Neural cell (in vitro differentiated cells): ENCODE measurements at regions not wholly inside any gene's neighbourhood (a gene's known extent, or its start where the extent isn't known, plus 50 kb on each side); places are given as distances from the start of the nearest gene placed in this dataset.

ENCODE experiments used
- H2AFZ ChIP-seq: fragments of 200-600, 300-800 bp; sonication (generic), shearing (Covaris generic); 2 replicates; pipeline ENCODE4 v1.6.0; 2014; ENCODE audit warnings: low read depth, mild to moderate bottlenecking, antibody characterized with exemption, low read length, moderate library complexity
- H3F3A ChIP-seq: fragments of 200-600 bp; shearing (Covaris generic); 2 replicates; pipeline ENCODE4 v1.6.1; 2016; ENCODE audit warnings: mild to moderate bottlenecking, moderate library complexity, mixed read lengths, antibody characterized with exemption, low read length; ENCODE audit not compliant: insufficient read depth, poor library complexity, severe bottlenecking
- H3K27ac ChIP-seq: fragments of 200-600, 300-800 bp; sonication (generic), shearing (Covaris generic); 2 replicates; pipeline ENCODE4 v1.5.1; 2014; ENCODE audit warnings: mild to moderate bottlenecking, low read length, moderate library complexity
- H3K27me3 ChIP-seq: fragments of 300-800, 200-600 bp; sonication (generic), shearing (Covaris generic); 2 replicates; pipeline ENCODE4 v1.6.0; 2014; ENCODE audit warnings: mild to moderate bottlenecking, low read depth, low read length, moderate library complexity; ENCODE audit not compliant: insufficient read depth
- H3K36me3 ChIP-seq: fragments of 300-800, 200-600 bp; sonication (generic), shearing (Covaris generic); 2 replicates; pipeline ENCODE4 v1.5.1; 2014; ENCODE audit warnings: mild to moderate bottlenecking, antibody characterized with exemption, low read length, moderate library complexity; ENCODE audit not compliant: insufficient read depth
- H3K4me2 ChIP-seq: fragments of 300-800, 200-600 bp; sonication (generic), shearing (Covaris generic); 2 replicates; pipeline ENCODE4 v1.6.0; 2014; ENCODE audit warnings: mild to moderate bottlenecking, low read length
- H3K4me3 ChIP-seq: fragments of 300-800, 200-600 bp; sonication (generic), shearing (Covaris generic); 2 replicates; pipeline ENCODE4 v1.5.1; 2014; ENCODE audit warnings: mild to moderate bottlenecking, low read length, moderate library complexity
- H3K79me2 ChIP-seq: fragments of 200-600 bp; shearing (Covaris generic); replicated peaks from 2 replicates; pipeline ENCODE4 v1.6.0; 2014; ENCODE audit warnings: mild to moderate bottlenecking, low read length, moderate library complexity; ENCODE audit not compliant: insufficient read depth
- H3K9ac ChIP-seq: fragments of 300-800, 200-600 bp; sonication (generic), shearing (Covaris generic); 2 replicates; pipeline ENCODE4 v1.6.1; 2016; ENCODE audit warnings: mild to moderate bottlenecking, low read length, mixed read lengths
- H3K9me2 ChIP-seq: fragments of 200-600 bp; shearing (Covaris generic); 2 replicates; pipeline ENCODE4 v1.6.1; 2016; ENCODE audit warnings: mild to moderate bottlenecking, low read length, mixed read lengths; ENCODE audit not compliant: insufficient read depth
- H3K9me3 ChIP-seq: fragments of 200-600, 300-800 bp; sonication (generic), shearing (Covaris generic); 2 replicates; pipeline ENCODE4 v1.6.1; 2016; ENCODE audit warnings: mild to moderate bottlenecking, mixed run types, low read length, moderate library complexity, mixed read lengths
- H4K20me1 ChIP-seq: fragments of 200-600 bp; shearing (Covaris generic); 2 replicates; pipeline ENCODE4 v1.6.1; 2016; ENCODE audit warnings: mild to moderate bottlenecking, mixed run types; ENCODE audit not compliant: insufficient read depth
- CTCF ChIP-seq: fragments of 450-650 bp; IDR thresholded peaks from 2 replicates; pipeline ENCODE4 v1.5.1; 2014; ENCODE audit warnings: antibody characterized with exemption, mild to moderate bottlenecking, moderate library complexity; ENCODE audit not compliant: poor library complexity, severe bottlenecking
- EP300 ChIP-seq: fragments of 450-650 bp; conservative IDR thresholded peaks from 2 replicates; pipeline ENCODE4 v1.6.1; 2014; ENCODE audit warnings: antibody characterized with exemption, mild to moderate bottlenecking, moderate library complexity; ENCODE audit not compliant: poor library complexity, severe bottlenecking
- EZH2 ChIP-seq: fragments of 200-600, 300-800 bp; shearing (Covaris generic), sonication (generic); IDR thresholded peaks from 2 replicates; pipeline ENCODE4 v1.6.1; 2014; ENCODE audit warnings: antibody characterized with exemption, low read length, borderline replicate concordance, mild to moderate bottlenecking; ENCODE audit not compliant: insufficient read depth, poor library complexity, severe bottlenecking
- MXI1 ChIP-seq: fragments of 450-650 bp; conservative IDR thresholded peaks from 2 replicates; pipeline ENCODE4 v1.6.1; 2014; ENCODE audit warnings: antibody characterized with exemption, mild to moderate bottlenecking; ENCODE audit not compliant: poor library complexity, severe bottlenecking
- POLR2AphosphoS5 ChIP-seq: IDR thresholded peaks from 2 replicates; pipeline ENCODE4 v1.6.1; 2012
- RAD21 ChIP-seq: fragments of 450-650 bp; conservative IDR thresholded peaks from 2 replicates; pipeline ENCODE4 v1.6.1; 2014; ENCODE audit warnings: antibody characterized with exemption, mild to moderate bottlenecking, moderate library complexity
- REST ChIP-seq: IDR thresholded peaks from 2 replicates; pipeline ENCODE4 v1.6.1; 2012; ENCODE audit warnings: borderline replicate concordance
- SMC3 ChIP-seq: fragments of 450-650 bp; conservative IDR thresholded peaks from 2 replicates; pipeline ENCODE4 v1.6.1; 2014; ENCODE audit warnings: antibody characterized with exemption, mild to moderate bottlenecking, moderate library complexity; ENCODE audit not compliant: poor library complexity
- TAF1 ChIP-seq: IDR thresholded peaks from 2 replicates; pipeline ENCODE4 v1.6.1; 2012; ENCODE audit warnings: low read depth

- Histone ChIP-seq H3K79me2 (no peaks in the 10 kb centered on the region), H3K4me2 (no peak overlapping the region), H3K9ac (no peak overlapping the region), H3K4me3 (no peak overlapping the region), H3F3A (no peaks in the 10 kb centered on the region), H3K27ac (no peak overlapping the region), H2AFZ (no peak overlapping the region), H3K36me3 (no peaks in the 10 kb centered on the region), H3K27me3 (no peaks in the 10 kb centered on the region), H3K9me3 (no peaks in the 10 kb centered on the region), H4K20me1 (no peaks in the 10 kb centered on the region), H3K9me2 (no peaks in the 10 kb centered on the region)
- TF ChIP-seq MXI1 (no peak), REST (no peak), SMC3 (no peak), EZH2 (no peak), CTCF (no peak), EP300 (no peak), POLR2AphosphoS5 (no peak), RAD21 (no peak), TAF1 (no peak)
Measured at GRCh38 chr4:177127658-177128057, 182.0 kb upstream of the NEIL3 start.

- Histone ChIP-seq H3K9me2 (no peaks in the 10 kb centered on the region), H3K36me3 (no peaks in the 10 kb centered on the region), H3K27ac (no peak overlapping the region), H2AFZ (no peak overlapping the region), H3K4me3 (no peak overlapping the region), H3K9me3 (no peaks in the 10 kb centered on the region), H4K20me1 (no peaks in the 10 kb centered on the region), H3K79me2 (no peaks in the 10 kb centered on the region), H3F3A (no peaks in the 10 kb centered on the region), H3K27me3 (no peaks in the 10 kb centered on the region), H3K4me2 (no peak overlapping the region), H3K9ac (no peak overlapping the region)
- TF ChIP-seq EZH2, result no peak
- TF ChIP-seq CTCF, result no peak
- no peak for TF ChIP-seq TAF1
Measured at GRCh38 chr4:177128306-177128705, 181.4 kb upstream of the NEIL3 start.
